ENCODE measurements at regions not wholly inside any gene's neighbourhood (a gene's known extent, or its start where the extent isn't known, plus 50 kb on each side); places are given as distances from the start of the nearest gene placed in this dataset.

GRCh38 chr18:34461266-34461665, 236.6 kb upstream of the NOL4 start:
- no peak for FAIRE-seq

GRCh38 chr18:34467058-34467457, 242.3 kb upstream of the NOL4 start:
- Histone ChIP-seq H3K4me2 (ENCODE audit: low read depth, low read length) (no peak overlapping the region), H3K36me3 (replicated peaks in 1 of 2; ENCODE audit: control insufficient read depth in 1 of 2, insufficient read depth in 2 of 2, low read length in 2 of 2) (no peaks in the 10 kb centered on the region), H3K4me3 (replicated peaks in 1 of 3; ENCODE audit: insufficient read depth in 1 of 3, low read depth in 2 of 3, low read length in 3 of 3) (no peak overlapping the region), H4K20me1 (ENCODE audit: insufficient read depth, low read length) (no peaks in the 10 kb centered on the region), H3K9ac (ENCODE audit: insufficient read depth, low read depth, low read length) (no peak overlapping the region), H3K79me2 (ENCODE audit: insufficient read depth, low read length) (no peaks in the 10 kb centered on the region), H3K4me1 (ENCODE audit: insufficient read depth, low read length) (no peaks in the 10 kb centered on the region), H2AFZ (ENCODE audit: low read length) (no peak overlapping the region), H3K27me3 (ENCODE audit: control insufficient read depth in 1 of 2, insufficient read depth in 2 of 2, low read length in 2 of 2) (no peaks in the 10 kb centered on the region), H3K9me3 (ENCODE audit: low read length) (no peaks in the 10 kb centered on the region), H3K27ac (ENCODE audit: extremely low read length, insufficient read depth, low read length) (no peak overlapping the region)
- FAIRE-seq, result no peak
- in situ Hi-C loops (cut with HindIII; ENCODE audit: extremely low pct_ligation_motif_present, low pct_unique_long_range_greater_than_20kb) (no loop called here), intact Hi-C loops (cut with micrococcal nuclease; ENCODE audit: unreplicated experiment) (no loop called here)
- no peak for DNase-seq (ENCODE audit: low spot score)
- BruUV-seq (replicated peaks), result no TSS peak
- no peak for TF ChIP-seq NFE2L2 (IDR thresholded peaks at IDR 0.05; ENCODE audit: low read length)
- TF ChIP-seq TBL1XR1 (IDR thresholded peaks at IDR 0.05; ENCODE audit: borderline replicate concordance, low read length, partially characterized antibody), result no peak
- TF ChIP-seq ZNF513 (CRISPR knock-in tag; conservative IDR thresholded peaks at IDR 0.05), result no peak
- no peak for TF ChIP-seq ZNF101 (CRISPR knock-in tag; IDR thresholded peaks at IDR 0.05; ENCODE audit: borderline replicate concordance, low read depth)
- no peak for TF ChIP-seq MAX (IDR thresholded peaks at IDR 0.05)
- TF ChIP-seq RBM22 (optimal IDR thresholded peaks at IDR 0.05; ENCODE audit: low read length), result no peak
- 0% methylated on average over 1 of the region's 1 CpG for WGBS (ENCODE audit: low lambda C conversion rate)
- ChIA-PET CTCF (ENCODE audit: low intra/inter-chr PET ratio, low total read pairs) (no interaction called here), POLR2A (no interaction called here)
- no peak for ATAC-seq

More at GRCh38 chr18:34461266-34461665, 236.6 kb upstream of the NOL4 start:
- no peak overlapping the region for H3K4me3 ChIP-seq (replicated peaks in 1 of 3; ENCODE audit: insufficient read depth in 1 of 3, low read depth in 2 of 3, low read length in 3 of 3)
- H4K20me1 ChIP-seq (ENCODE audit: insufficient read depth, low read length), result no peaks in the 10 kb centered on the region
- H3K4me2 ChIP-seq (ENCODE audit: low read depth, low read length), result no peak overlapping the region
- intact Hi-C loops (cut with micrococcal nuclease; ENCODE audit: unreplicated experiment), result no loop called here
- TF ChIP-seq, protein P1, sequence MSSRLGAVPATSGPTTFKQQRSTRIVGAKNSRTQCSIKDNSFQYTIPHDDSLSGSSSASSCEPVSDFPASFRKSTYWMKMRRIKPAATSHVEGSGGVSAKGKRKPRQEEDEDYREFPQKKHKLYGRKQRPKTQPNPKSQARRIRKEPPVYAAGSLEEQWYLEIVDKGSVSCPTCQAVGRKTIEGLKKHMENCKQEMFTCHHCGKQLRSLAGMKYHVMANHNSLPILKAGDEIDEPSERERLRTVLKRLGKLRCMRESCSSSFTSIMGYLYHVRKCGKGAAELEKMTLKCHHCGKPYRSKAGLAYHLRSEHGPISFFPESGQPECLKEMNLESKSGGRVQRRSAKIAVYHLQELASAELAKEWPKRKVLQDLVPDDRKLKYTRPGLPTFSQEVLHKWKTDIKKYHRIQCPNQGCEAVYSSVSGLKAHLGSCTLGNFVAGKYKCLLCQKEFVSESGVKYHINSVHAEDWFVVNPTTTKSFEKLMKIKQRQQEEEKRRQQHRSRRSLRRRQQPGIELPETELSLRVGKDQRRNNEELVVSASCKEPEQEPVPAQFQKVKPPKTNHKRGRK (CRISPR knock-in tag; IDR thresholded peaks at IDR 0.05), result no peak
- TF ChIP-seq ELF1 (CRISPR knock-in tag; IDR thresholded peaks at IDR 0.05) (no peak), CEBPB (IDR thresholded peaks at IDR 0.05; ENCODE audit: borderline replicate concordance, low read depth, low read length) (peak; percentile 57; the same call in 1 of the 2 replicates)
- in situ Hi-C loops (cut with HindIII; ENCODE audit: extremely low pct_ligation_motif_present, low pct_unique_long_range_greater_than_20kb), result no loop called here
- no peaks in the 10 kb centered on the region for H3K79me2 ChIP-seq (ENCODE audit: insufficient read depth, low read length)
- ChIA-PET POLR2A (no interaction called here), CTCF (ENCODE audit: low intra/inter-chr PET ratio, low total read pairs) (no interaction called here)
- no TSS peak for BruUV-seq (replicated peaks)
- no peak overlapping the region for H3K9ac ChIP-seq (ENCODE audit: insufficient read depth, low read depth, low read length)
- no peaks in the 10 kb centered on the region for H3K27me3 ChIP-seq (ENCODE audit: control insufficient read depth in 1 of 2, insufficient read depth in 2 of 2, low read length in 2 of 2)
- H3K36me3 ChIP-seq (replicated peaks in 1 of 2; ENCODE audit: control insufficient read depth in 1 of 2, insufficient read depth in 2 of 2, low read length in 2 of 2), result no peaks in the 10 kb centered on the region
- H3K4me1 ChIP-seq (ENCODE audit: insufficient read depth, low read length), result no peaks in the 10 kb centered on the region
- WGBS (ENCODE audit: low lambda C conversion rate), result 36% methylated on average over 3 of the region's 3 CpGs
- H3K9me3 ChIP-seq (ENCODE audit: low read length), result no peaks in the 10 kb centered on the region
- DNase-seq (ENCODE audit: low spot score) (no peak), ATAC-seq (no peak)
- no peak overlapping the region for H2AFZ ChIP-seq (ENCODE audit: low read length)
- no peak overlapping the region for H3K27ac ChIP-seq (ENCODE audit: extremely low read length, insufficient read depth, low read length)
